Muscle layer of colon (tissue), 2 donors: ENCODE measurements at regions not wholly inside any gene's neighbourhood (a gene's known extent, or its start where the extent isn't known, plus 50 kb on each side); places are given as distances from the start of the nearest gene placed in this dataset.

Source experiments
- H3K27ac ChIP-seq: one replicate; pipeline ENCODE4 v1.7.0; 2013; ENCODE audit warnings: low read depth, mild to moderate bottlenecking, low read length, moderate library complexity
- H3K27me3 ChIP-seq, 2 donors: one replicate each; pipeline ENCODE4 v1.7.0; 2013; ENCODE audit warnings: low read length in 2 of 2, mild to moderate bottlenecking in 2 of 2; ENCODE audit not compliant: insufficient read depth in 2 of 2, control insufficient read depth in 1 of 2
- H3K36me3 ChIP-seq: one replicate; pipeline ENCODE4 v1.7.0; 2013; ENCODE audit warnings: mild to moderate bottlenecking, low read length; ENCODE audit not compliant: insufficient read depth
- H3K4me1 ChIP-seq: one replicate; pipeline ENCODE4 v1.7.0; 2013; ENCODE audit warnings: mild to moderate bottlenecking, low read length; ENCODE audit not compliant: insufficient read depth
- H3K4me3 ChIP-seq, 2 donors: one replicate each; pipeline ENCODE4 v1.7.0; 2013; ENCODE audit warnings: low read length in 2 of 2, low read depth in 1 of 2, mild to moderate bottlenecking in 1 of 2, moderate library complexity in 1 of 2
- H3K9ac ChIP-seq: one replicate; pipeline ENCODE4 v1.7.0; 2013; ENCODE audit warnings: low read length
- H3K9me3 ChIP-seq: one replicate; pipeline ENCODE4 v1.7.0; 2013; ENCODE audit warnings: mild to moderate bottlenecking, low read length
- donor health status: abdominal sarcoma.
- donor health status: Adenocarcinoma of cecum.

- H3K27me3 ChIP-seq = no peaks in the 10 kb centered on the region
- H3K36me3 ChIP-seq = no peaks in the 10 kb centered on the region
- H3K4me3 ChIP-seq = no peak overlapping the region
- H3K27ac ChIP-seq = no peak overlapping the region
- H3K9ac ChIP-seq = no peak overlapping the region
- H3K4me1 ChIP-seq = no peaks in the 10 kb centered on the region
- H3K9me3 ChIP-seq = no peaks in the 10 kb centered on the region
These were observed 574.1 kb downstream of the XIRP2 start for GRCh38 chr2:167462379-167462778.

DNA sequence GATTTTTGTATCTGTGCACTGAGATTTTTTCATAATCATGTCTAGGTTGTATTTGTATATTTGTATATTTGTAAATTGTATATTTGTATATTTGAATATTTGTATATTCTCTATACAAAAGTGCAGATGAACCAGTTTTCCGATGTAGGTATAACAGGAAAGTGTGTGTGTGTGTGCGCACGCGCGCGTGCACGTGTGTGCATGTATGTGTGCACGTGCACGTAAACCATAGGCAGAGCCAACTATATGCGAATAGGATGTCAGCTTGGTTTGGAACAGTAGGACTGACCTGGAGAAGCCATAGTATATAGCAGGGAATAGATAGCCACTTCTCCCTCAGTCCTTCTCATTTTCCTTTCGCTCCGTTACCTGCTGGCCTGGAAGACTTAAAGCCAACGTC lies 565.8 kb downstream of the XIRP2 start:
- H3K27ac ChIP-seq = no peak overlapping the region
- H3K4me3 ChIP-seq = no peak overlapping the region
- H3K9me3 ChIP-seq = no peaks in the 10 kb centered on the region
- no peak overlapping the region for H3K9ac ChIP-seq
- no peaks in the 10 kb centered on the region for H3K4me1 ChIP-seq
- no peaks in the 10 kb centered on the region for H3K27me3 ChIP-seq
- no peaks in the 10 kb centered on the region for H3K36me3 ChIP-seq

GRCh38 chr2:167451496-167452289 lies 563.4 kb downstream of the XIRP2 start:
- Histone ChIP-seq H3K36me3 (no peaks in the 10 kb centered on the region), H3K4me3 (no peak overlapping the region), H3K9me3 (no peaks in the 10 kb centered on the region), H3K27me3 (no peaks in the 10 kb centered on the region), H3K4me1 (no peaks in the 10 kb centered on the region), H3K27ac (no peak overlapping the region), H3K9ac (no peak overlapping the region)

- H3K27me3 ChIP-seq = no peaks in the 10 kb centered on the region
- no peaks in the 10 kb centered on the region for H3K4me1 ChIP-seq
- H3K4me3 ChIP-seq = no peak overlapping the region
- H3K9ac ChIP-seq = no peak overlapping the region
- no peaks in the 10 kb centered on the region for H3K9me3 ChIP-seq
- no peaks in the 10 kb centered on the region for H3K36me3 ChIP-seq
- H3K27ac ChIP-seq = no peak overlapping the region
These were observed 562.1 kb downstream of the XIRP2 start for GRCh38 chr2:167450364-167450763.

- Histone ChIP-seq H3K36me3 (no peaks in the 10 kb centered on the region), H3K27ac (no peak overlapping the region), H3K9me3 (no peaks in the 10 kb centered on the region), H3K9ac (no peak overlapping the region), H3K4me1 (no peaks in the 10 kb centered on the region), H3K4me3 (no peak overlapping the region), H3K27me3 (no peaks in the 10 kb centered on the region)
These were observed 552.1 kb downstream of the XIRP2 start for GRCh38 chr2:167440382-167440781.

- Histone ChIP-seq H3K9me3 (no peaks in the 10 kb centered on the region), H3K9ac (no peak overlapping the region), H3K4me1 (no peaks in the 10 kb centered on the region), H3K36me3 (no peaks in the 10 kb centered on the region), H3K27me3 (no peaks in the 10 kb centered on the region), H3K27ac (no peak overlapping the region), H3K4me3 (no peak overlapping the region)
These were observed 549.9 kb downstream of the XIRP2 start for GRCh38 chr2:167438206-167438605.

DNA sequence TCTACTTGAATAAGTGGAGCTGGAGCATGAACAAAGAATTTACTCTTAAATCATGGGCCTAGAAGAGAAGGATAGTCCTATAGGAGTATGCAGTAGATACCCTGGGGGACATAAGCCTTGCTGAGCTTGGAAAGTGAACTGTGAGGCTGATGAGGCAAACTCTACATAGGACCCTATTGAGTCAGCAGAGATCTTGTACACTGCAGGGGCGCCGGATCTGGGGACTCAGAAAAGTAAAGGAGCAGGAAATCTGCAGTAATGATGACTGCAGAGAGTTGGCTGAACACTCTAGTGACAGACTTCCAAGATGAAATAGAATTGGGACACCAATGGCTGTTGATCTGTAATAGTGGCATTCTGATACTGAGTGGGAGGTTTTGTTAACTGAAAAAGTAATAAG lies 543.7 kb downstream of the XIRP2 start:
- H3K9me3 ChIP-seq = no peaks in the 10 kb centered on the region
- H3K36me3 ChIP-seq = no peaks in the 10 kb centered on the region
- H3K27ac ChIP-seq = no peak overlapping the region
- no peak overlapping the region for H3K9ac ChIP-seq
- H3K4me1 ChIP-seq = no peaks in the 10 kb centered on the region
- H3K27me3 ChIP-seq = no peaks in the 10 kb centered on the region
- no peak overlapping the region for H3K4me3 ChIP-seq

GRCh38 chr2:167430447-167430846 lies 542.2 kb downstream of the XIRP2 start:
- Histone ChIP-seq H3K4me3 (no peak overlapping the region), H3K9ac (no peak overlapping the region), H3K9me3 (no peaks in the 10 kb centered on the region), H3K4me1 (no peaks in the 10 kb centered on the region), H3K27me3 (no peaks in the 10 kb centered on the region), H3K27ac (no peak overlapping the region), H3K36me3 (no peaks in the 10 kb centered on the region)

DNA sequence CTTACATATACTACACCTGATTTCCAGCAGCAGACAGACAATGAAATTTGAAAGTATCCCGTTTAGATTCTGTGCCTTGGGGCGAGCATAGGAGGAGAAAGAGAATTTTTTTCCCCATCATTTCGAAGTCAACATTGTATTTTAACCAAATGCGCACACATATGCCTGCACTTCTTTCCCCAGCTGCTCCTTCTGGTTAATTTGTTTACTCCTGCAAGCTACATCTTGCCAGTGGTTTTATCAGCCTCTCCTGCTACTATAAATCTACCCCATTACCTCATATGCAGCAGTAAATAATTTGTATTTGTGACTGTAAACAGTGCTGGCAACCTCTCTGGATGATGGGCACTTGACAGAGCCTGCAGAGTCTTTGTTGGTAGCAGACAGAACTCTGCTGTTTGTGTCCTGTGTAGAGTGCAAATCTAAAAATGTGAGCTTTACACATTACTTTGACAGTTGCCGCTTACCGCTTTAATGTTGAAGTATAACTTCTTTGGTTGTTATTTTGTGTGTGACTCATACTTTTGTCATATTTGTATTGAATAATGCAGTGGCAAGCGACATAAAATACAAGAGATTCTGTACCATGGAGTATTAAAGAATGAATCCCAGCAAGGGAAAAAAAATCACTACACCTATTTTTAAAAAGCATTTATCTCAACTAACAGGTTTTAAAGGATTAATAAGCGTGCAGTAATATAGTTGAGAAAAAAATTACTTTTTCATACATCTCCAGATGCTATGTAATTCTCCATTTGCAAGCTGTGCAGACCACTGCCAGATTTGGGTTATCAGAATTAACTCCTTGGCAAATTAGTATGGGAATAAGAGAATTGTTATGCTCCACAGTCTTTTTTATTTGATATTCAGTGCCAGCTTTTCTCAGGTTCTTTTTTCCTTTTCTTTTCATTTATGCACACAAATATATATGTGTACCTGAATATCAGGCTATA lies 536.8 kb downstream of the XIRP2 start:
- Histone ChIP-seq H3K36me3 (no peaks in the 10 kb centered on the region), H3K9ac (no peak overlapping the region), H3K4me1 (peaks cover 22% of the 10 kb centered on the region), H3K9me3 (no peaks in the 10 kb centered on the region), H3K4me3 (no peak overlapping the region), H3K27ac (no peak overlapping the region), H3K27me3 (no peaks in the 10 kb centered on the region)

DNA sequence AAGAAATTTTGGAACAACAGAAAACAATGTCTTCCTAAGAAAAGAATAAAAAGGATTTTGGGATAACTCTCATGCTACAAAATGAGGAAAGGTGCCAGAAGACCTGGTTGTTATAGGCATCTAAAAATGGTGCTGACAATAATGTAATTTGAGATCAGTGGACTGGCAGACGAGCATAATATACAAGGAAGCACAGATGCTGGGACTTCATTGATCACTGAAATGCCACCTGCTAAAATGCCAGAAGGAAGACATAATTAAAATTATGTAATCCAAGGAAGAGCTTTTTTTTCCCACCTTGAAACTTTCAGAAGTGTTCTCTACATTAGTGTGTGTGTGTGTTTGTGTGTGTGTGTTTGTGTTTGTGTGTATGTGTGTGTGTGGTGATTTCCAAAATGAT lies 535.9 kb downstream of the XIRP2 start:
- no peak overlapping the region for H3K4me3 ChIP-seq
- no peak overlapping the region for H3K27ac ChIP-seq
- H3K9me3 ChIP-seq = no peaks in the 10 kb centered on the region
- H3K27me3 ChIP-seq = no peaks in the 10 kb centered on the region
- no peaks in the 10 kb centered on the region for H3K36me3 ChIP-seq
- no peak overlapping the region for H3K9ac ChIP-seq
- peaks cover 30% of the 10 kb centered on the region for H3K4me1 ChIP-seq

GRCh38 chr2:167423731-167424130 lies 535.5 kb downstream of the XIRP2 start:
- Histone ChIP-seq H3K9ac (no peak overlapping the region), H3K4me3 (no peak overlapping the region), H3K36me3 (no peaks in the 10 kb centered on the region), H3K27ac (peak overlapping the region; percentile 22), H3K4me1 (peaks cover 32% of the 10 kb centered on the region), H3K27me3 (no peaks in the 10 kb centered on the region), H3K9me3 (no peaks in the 10 kb centered on the region)
